Vagina (tissue), 2 donors: ENCODE measurements at regions not wholly inside any gene's neighbourhood (a gene's known extent, or its start where the extent isn't known, plus 50 kb on each side); places are given as distances from the start of the nearest gene placed in this dataset.

Experiments
- DNase-seq, 2 donors: peaks; one replicate each; pipeline ENCODE4 v3.0.0-alpha.2; 2017; ENCODE audit errors: extremely low spot score in 2 of 2
- H3K27ac ChIP-seq: fragments of 200-600 bp; sonication (generic); one replicate; pipeline ENCODE4 v1.5.1; 2019
- H3K27me3 ChIP-seq: fragments of 200-600 bp; sonication (generic); one replicate; pipeline ENCODE4 v1.5.1; 2019
- H3K36me3 ChIP-seq, 2 donors: fragments of 200-600 bp; sonication (generic); one replicate each; pipeline ENCODE4 v1.5.1; 2017 to 2019
- H3K4me1 ChIP-seq: fragments of 200-600 bp; sonication (generic); one replicate; pipeline ENCODE4 v1.5.1; 2019
- H3K4me3 ChIP-seq, 2 donors: fragments of 200-600 bp; sonication (generic); 1 replicate in 1 of 2; 2 replicates in 1 of 2; pipeline ENCODE4 v1.5.1; 2016 to 2019
- H3K9me3 ChIP-seq: fragments of 200-600 bp; sonication (generic); one replicate; pipeline ENCODE4 v1.5.1; 2019
- POLR2A ChIP-seq, 2 donors: fragments of 450-650 bp; IDR thresholded peaks; one replicate each; pipeline ENCODE4 v1.6.1; 2017; ENCODE audit warnings: antibody characterized with exemption in 2 of 2, mild to moderate bottlenecking in 2 of 2, moderate library complexity in 2 of 2
- POLR2AphosphoS5 ChIP-seq, 2 donors: sonication (generic); formaldehyde crosslinking; IDR thresholded peaks; one replicate each; pipeline ENCODE4 v1.9.0; 2017; ENCODE audit warnings: antibody characterized with exemption in 2 of 2, mild to moderate bottlenecking in 2 of 2, low read depth in 1 of 2; ENCODE audit not compliant: insufficient read depth in 1 of 2
- intact Hi-C: fragments of 100-400 bp; cut with DNase I; formaldehyde crosslinking; loops from one replicate; pipeline ENCODE4 v1.15.1; 2023
- TF ChIP-seq, protein P1 (sequence below), 3 experiments: fragments of 450-650 bp in 2 of 3; fragments of 200-600 bp in 1 of 3; sonication (generic) in 1 of 3; IDR thresholded peaks; one replicate each; pipeline ENCODE4 v1.5.1; 2017 to 2019; ENCODE audit warnings: antibody characterized with exemption in 3 of 3, mild to moderate bottlenecking in 2 of 3, moderate library complexity in 2 of 3

DNA sequence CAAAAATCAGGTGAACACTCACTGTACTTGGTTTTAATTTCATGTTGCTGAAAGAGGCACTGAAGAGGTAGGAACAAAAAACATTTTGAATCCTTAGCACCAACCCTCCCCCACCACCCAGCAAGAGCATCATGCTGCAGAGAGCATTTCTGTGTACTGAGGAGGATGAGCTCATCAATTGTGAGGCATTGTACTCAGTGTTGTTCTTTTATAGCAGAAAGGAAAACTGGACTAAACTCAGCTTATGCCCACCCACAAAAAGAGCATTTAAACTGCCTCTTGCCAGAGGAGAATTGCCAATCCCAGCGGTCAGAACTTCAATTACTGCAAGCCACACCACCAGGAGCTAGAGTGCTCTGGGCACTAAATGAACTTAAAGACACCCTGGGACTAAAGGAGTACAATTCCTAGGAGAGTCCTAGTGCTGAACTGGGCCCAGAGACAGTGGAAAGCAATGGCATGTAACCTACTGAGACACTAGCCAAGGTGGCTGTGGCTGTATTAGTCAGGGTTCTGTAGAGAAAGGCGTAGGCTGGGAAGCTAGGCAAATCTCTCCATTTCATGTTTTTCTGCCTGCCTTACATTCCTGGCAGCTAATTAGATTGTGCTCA is 280.7 kb upstream of the KLHL4 start:
- Histone ChIP-seq H3K36me3 (no peaks in the 10 kb centered on the region), H3K9me3 (no peaks in the 10 kb centered on the region), H3K4me1 (no peaks in the 10 kb centered on the region), H3K27ac (no peak overlapping the region), H3K27me3 (no peaks in the 10 kb centered on the region), H3K4me3 (no peak overlapping the region)
- TF ChIP-seq POLR2AphosphoS5 (IDR thresholded peaks at IDR 0.05; ENCODE audit: insufficient read depth in 1 of 2, low read depth in 1 of 2) (no peak), POLR2A (IDR thresholded peaks at IDR 0.05) (no peak)
- TF ChIP-seq, protein P1, sequence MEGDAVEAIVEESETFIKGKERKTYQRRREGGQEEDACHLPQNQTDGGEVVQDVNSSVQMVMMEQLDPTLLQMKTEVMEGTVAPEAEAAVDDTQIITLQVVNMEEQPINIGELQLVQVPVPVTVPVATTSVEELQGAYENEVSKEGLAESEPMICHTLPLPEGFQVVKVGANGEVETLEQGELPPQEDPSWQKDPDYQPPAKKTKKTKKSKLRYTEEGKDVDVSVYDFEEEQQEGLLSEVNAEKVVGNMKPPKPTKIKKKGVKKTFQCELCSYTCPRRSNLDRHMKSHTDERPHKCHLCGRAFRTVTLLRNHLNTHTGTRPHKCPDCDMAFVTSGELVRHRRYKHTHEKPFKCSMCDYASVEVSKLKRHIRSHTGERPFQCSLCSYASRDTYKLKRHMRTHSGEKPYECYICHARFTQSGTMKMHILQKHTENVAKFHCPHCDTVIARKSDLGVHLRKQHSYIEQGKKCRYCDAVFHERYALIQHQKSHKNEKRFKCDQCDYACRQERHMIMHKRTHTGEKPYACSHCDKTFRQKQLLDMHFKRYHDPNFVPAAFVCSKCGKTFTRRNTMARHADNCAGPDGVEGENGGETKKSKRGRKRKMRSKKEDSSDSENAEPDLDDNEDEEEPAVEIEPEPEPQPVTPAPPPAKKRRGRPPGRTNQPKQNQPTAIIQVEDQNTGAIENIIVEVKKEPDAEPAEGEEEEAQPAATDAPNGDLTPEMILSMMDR (IDR thresholded peaks at IDR 0.05) = no peak
- no peak for DNase-seq
- intact Hi-C loops = no loop called here

DNA sequence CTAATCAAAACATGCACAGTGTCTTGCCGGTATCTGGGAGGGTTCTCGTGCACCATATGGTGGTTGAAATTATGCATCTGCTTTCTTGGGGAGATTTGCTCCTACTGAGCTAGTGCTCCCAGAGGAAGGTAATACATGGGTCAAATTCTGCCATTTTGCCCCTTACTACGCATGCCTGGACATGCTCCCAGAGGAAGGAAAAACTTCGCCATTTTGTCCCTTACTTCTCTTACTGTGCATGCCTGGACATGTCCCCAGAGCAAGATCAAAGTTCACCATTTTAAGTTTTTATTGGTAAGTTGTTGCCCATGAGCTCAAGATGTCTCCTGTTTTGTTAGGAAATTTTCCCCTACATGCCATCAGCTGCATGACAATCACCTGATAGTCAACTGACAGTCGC is 252.1 kb upstream of the KLHL4 start:
- no peak overlapping the region for H3K4me3 ChIP-seq
- H3K27me3 ChIP-seq = no peaks in the 10 kb centered on the region
- H3K36me3 ChIP-seq = no peaks in the 10 kb centered on the region
- no peaks in the 10 kb centered on the region for H3K9me3 ChIP-seq
- no peak for DNase-seq
- intact Hi-C loops = no loop called here
- TF ChIP-seq, protein P1 (IDR thresholded peaks at IDR 0.05) = no peak
- TF ChIP-seq POLR2A (IDR thresholded peaks at IDR 0.05) (no peak), POLR2AphosphoS5 (IDR thresholded peaks at IDR 0.05; ENCODE audit: insufficient read depth in 1 of 2, low read depth in 1 of 2) (no peak)
- H3K4me1 ChIP-seq = no peaks in the 10 kb centered on the region
- no peak overlapping the region for H3K27ac ChIP-seq

DNA sequence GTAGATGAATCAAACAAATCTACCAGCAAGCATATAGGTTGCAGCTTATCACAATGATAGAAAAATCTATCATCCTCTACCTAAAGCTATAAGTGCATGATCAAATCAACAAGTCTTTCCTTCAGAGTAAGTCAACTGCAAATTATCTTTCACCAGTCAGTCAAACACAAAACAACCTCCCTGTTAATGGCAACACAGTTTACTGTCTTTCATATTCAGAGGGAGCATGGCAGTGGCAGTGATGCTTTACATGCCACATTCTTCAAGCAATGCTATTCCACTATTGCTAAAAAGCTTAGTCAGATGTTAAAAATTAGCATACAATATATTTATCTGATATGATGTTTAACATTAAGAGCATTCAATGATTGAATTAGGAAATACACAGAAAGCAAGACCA is 245.1 kb upstream of the KLHL4 start:
- Histone ChIP-seq H3K4me1 (no peaks in the 10 kb centered on the region), H3K9me3 (no peaks in the 10 kb centered on the region), H3K4me3 (no peak overlapping the region), H3K36me3 (no peaks in the 10 kb centered on the region), H3K27ac (no peak overlapping the region), H3K27me3 (no peaks in the 10 kb centered on the region)
- intact Hi-C loops = no loop called here
- TF ChIP-seq POLR2A (IDR thresholded peaks at IDR 0.05) = no peak
- TF ChIP-seq POLR2AphosphoS5 (IDR thresholded peaks at IDR 0.05; ENCODE audit: insufficient read depth in 1 of 2, low read depth in 1 of 2) = no peak
- TF ChIP-seq, protein P1 (IDR thresholded peaks at IDR 0.05) = no peak
- DNase-seq = no peak

DNA sequence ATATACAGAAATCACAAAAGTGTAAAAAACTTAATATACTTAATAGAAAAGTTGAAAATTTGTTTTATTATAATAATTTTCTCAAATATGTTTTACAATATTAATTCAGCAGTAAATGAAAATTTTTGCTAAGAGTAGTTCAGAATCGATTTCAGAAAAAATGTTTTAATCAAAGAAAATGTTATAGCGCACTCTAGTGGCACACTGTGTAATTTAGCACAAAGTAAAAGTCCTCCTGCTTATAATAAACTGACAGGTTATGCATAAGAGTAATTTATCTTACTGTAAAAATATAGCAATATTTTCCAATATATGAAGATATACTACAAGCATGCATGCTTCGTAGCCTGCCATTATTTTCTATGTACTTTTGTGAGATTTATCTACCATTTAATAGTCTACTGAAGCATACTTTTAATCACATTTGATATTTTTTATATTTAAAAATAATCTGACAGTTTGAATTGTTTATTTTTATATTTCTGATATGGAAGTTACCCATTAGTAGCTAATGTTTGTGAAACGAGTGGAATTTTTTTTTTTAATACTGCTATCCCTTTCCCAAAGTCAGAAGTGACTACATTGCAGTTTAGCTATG is 217.9 kb upstream of the KLHL4 start:
- Histone ChIP-seq H3K4me3 (no peak overlapping the region), H3K27ac (no peak overlapping the region), H3K4me1 (no peaks in the 10 kb centered on the region), H3K36me3 (no peaks in the 10 kb centered on the region), H3K9me3 (no peaks in the 10 kb centered on the region), H3K27me3 (no peaks in the 10 kb centered on the region)
- no peak for DNase-seq
- no peak for TF ChIP-seq POLR2AphosphoS5 (IDR thresholded peaks at IDR 0.05; ENCODE audit: insufficient read depth in 1 of 2, low read depth in 1 of 2)
- TF ChIP-seq POLR2A (IDR thresholded peaks at IDR 0.05) = no peak
- TF ChIP-seq, protein P1 (IDR thresholded peaks at IDR 0.05) = no peak
- intact Hi-C loops = no loop called here

DNA sequence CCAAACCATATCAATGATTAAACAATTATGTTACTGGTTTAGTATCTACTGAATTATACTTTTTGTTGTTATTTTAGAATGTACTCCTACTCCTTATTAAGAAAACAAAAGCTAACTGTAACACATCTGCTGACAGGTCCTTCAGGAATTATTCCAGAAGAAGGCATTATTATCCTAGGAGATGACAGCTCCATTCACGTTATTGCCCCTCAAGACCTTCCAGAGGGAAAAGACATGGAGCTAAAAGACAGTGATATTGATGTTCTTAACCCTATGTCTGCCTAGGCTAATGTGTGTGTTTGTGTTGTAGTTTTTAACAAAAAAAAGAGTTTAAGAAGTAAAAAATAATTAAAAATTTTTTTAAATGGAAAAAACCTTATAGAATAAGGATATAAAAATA is 206.8 kb upstream of the KLHL4 start:
- DNase-seq = no peak
- Histone ChIP-seq H3K4me1 (no peaks in the 10 kb centered on the region), H3K27ac (no peak overlapping the region), H3K4me3 (no peak overlapping the region), H3K27me3 (no peaks in the 10 kb centered on the region), H3K36me3 (no peaks in the 10 kb centered on the region), H3K9me3 (no peaks in the 10 kb centered on the region)
- intact Hi-C loops = no loop called here
- TF ChIP-seq POLR2AphosphoS5 (IDR thresholded peaks at IDR 0.05; ENCODE audit: insufficient read depth in 1 of 2, low read depth in 1 of 2) (no peak), POLR2A (IDR thresholded peaks at IDR 0.05) (no peak)
- TF ChIP-seq, protein P1 (IDR thresholded peaks at IDR 0.05) = no peak
